SKM-1 (cell line): ENCODE measurements at regions not wholly inside any gene's neighbourhood (a gene's known extent, or its start where the extent isn't known, plus 50 kb on each side); places are given as distances from the start of the nearest gene placed in this dataset.

Experiments
- DNase-seq: peaks from one replicate; lab custom pipeline; 2025; ENCODE audit not compliant: unreplicated experiment; lab: John Stamatoyannopoulos, UW

- no peak for DNase-seq
Observed at GRCh38 chrX:80306007-80306406, 114.2 kb upstream of the TENT5D start.

GRCh38 chrX:80312448-80312847 is 107.8 kb upstream of the TENT5D start:
- DNase-seq: no peak

DNA sequence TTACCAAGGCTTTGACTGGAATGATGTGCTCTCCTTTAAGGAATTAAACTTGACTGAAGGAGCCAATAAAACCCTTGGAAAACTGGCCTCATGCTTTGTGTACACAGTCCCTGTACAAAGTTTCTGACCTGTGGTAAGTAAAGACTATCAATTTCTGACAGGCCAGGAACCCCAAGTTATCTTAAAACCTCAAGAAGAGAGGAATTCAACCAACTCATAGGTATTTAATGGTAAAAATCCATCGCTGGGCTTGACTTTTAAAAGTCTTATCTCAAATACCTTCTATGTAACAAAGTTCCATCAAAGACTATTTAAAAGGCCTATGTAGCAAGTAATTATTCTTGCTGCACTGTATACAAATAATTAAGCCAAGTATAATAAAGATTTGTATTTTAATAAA is 103.7 kb upstream of the TENT5D start:
- DNase-seq: no peak

GRCh38 chrX:80317646-80318045 is 102.6 kb upstream of the TENT5D start:
- DNase-seq: no peak

DNA sequence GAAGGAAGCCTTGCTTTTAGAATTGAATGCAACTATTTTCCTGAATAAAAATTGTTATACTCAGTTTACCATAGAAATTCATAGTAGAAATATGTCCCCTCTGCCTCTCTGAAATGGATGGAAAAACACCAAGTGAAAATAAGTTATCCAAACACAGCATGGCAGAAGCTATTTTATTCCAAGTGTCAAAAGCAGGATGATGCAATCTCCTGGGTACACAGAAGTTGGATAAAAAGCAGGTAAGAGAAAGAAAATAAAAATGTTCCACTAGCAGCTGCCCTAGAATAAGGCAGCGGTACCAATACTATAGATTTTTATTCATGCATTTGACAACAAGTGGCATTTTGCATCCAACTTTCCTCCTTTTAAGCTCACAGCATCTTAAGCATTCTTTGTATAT is 89.0 kb upstream of the TENT5D start:
- DNase-seq: no peak

GRCh38 chrX:80334583-80334982 is 85.7 kb upstream of the TENT5D start:
- DNase-seq: no peak

- DNase-seq: no peak
Observed at GRCh38 chrX:80335062-80335830, 85.0 kb upstream of the TENT5D start.

- no peak for DNase-seq
Observed at GRCh38 chrX:80354966-80355465, 65.2 kb upstream of the TENT5D start.
